ENCODE measurements at regions not wholly inside any gene's neighbourhood (a gene's known extent, or its start where the extent isn't known, plus 50 kb on each side); places are given as distances from the start of the nearest gene placed in this dataset.

GRCh38 chr9:75570538-75570937 lies 319.9 kb upstream of the PCSK5 start:
- TF ChIP-seq CTCF (IDR thresholded peaks at IDR 0.05; ENCODE audit: poor library complexity, severe bottlenecking) (no peak), EZH2 (IDR thresholded peaks at IDR 0.05; ENCODE audit: borderline replicate concordance, insufficient read depth, low read length, poor library complexity, severe bottlenecking) (no peak), MXI1 (conservative IDR thresholded peaks at IDR 0.05; ENCODE audit: poor library complexity, severe bottlenecking) (no peak)
